ENCODE measurements at regions not wholly inside any gene's neighbourhood (a gene's known extent, or its start where the extent isn't known, plus 50 kb on each side); places are given as distances from the start of the nearest gene placed in this dataset.
"Not testable (repeated sequence)": the region's sequence is repeated elsewhere in the genome, so short reads cannot be mapped to it uniquely, and the experiment has no call there.

DNA sequence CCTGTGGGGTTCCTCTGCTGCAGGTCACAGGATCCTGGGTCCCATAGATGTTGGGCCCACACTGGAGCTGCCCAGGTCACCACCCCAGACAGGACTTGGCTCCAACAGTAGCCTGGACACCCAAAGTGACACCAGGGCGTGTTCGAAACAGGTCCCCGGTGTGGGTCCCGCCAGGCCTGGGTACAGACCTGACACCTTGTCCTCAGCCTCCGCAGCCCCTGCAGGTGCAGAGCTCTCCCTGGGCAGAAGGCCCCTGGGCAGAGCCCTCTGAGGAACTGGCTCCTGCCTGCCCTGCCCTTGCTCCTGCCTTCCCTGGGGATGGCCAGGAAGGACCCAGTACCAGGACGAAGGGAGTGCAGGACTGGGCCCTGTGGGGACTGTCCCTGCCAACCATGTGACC is 50.3 kb upstream of the GOLGA6L6 start:
- TF ChIP-seq, protein P1, sequence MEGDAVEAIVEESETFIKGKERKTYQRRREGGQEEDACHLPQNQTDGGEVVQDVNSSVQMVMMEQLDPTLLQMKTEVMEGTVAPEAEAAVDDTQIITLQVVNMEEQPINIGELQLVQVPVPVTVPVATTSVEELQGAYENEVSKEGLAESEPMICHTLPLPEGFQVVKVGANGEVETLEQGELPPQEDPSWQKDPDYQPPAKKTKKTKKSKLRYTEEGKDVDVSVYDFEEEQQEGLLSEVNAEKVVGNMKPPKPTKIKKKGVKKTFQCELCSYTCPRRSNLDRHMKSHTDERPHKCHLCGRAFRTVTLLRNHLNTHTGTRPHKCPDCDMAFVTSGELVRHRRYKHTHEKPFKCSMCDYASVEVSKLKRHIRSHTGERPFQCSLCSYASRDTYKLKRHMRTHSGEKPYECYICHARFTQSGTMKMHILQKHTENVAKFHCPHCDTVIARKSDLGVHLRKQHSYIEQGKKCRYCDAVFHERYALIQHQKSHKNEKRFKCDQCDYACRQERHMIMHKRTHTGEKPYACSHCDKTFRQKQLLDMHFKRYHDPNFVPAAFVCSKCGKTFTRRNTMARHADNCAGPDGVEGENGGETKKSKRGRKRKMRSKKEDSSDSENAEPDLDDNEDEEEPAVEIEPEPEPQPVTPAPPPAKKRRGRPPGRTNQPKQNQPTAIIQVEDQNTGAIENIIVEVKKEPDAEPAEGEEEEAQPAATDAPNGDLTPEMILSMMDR (IDR thresholded peaks at IDR 0.05; ENCODE audit: insufficient read depth, low read depth, low read length): not testable (repeated sequence)
- not testable (repeated sequence) for TF ChIP-seq EZH2 (IDR thresholded peaks at IDR 0.05; ENCODE audit: insufficient read depth, low read length)

Data from astrocyte (in vitro differentiated cells and primary cell).